OCI-LY3 (cell line): ENCODE measurements at regions not wholly inside any gene's neighbourhood (a gene's known extent, or its start where the extent isn't known, plus 50 kb on each side); places are given as distances from the start of the nearest gene placed in this dataset.

Experiments used
- EZH2phosphoT487 ChIP-seq: fragments of 200-600 bp; shearing (Covaris generic); IDR thresholded peaks from 2 replicates; pipeline ENCODE4 v1.6.1; 2018; ENCODE audit warnings: antibody characterized with exemption, mixed run types, low read depth
- TF ChIP-seq, protein P1 (sequence below): fragments of 200-600, 300-600 bp; sonication (generic); IDR thresholded peaks from 2 replicates; pipeline ENCODE4 v1.5.1; 2014; ENCODE audit warnings: antibody characterized with exemption, low read length, low read depth

- no peak for TF ChIP-seq EZH2phosphoT487
- TF ChIP-seq, protein P1, sequence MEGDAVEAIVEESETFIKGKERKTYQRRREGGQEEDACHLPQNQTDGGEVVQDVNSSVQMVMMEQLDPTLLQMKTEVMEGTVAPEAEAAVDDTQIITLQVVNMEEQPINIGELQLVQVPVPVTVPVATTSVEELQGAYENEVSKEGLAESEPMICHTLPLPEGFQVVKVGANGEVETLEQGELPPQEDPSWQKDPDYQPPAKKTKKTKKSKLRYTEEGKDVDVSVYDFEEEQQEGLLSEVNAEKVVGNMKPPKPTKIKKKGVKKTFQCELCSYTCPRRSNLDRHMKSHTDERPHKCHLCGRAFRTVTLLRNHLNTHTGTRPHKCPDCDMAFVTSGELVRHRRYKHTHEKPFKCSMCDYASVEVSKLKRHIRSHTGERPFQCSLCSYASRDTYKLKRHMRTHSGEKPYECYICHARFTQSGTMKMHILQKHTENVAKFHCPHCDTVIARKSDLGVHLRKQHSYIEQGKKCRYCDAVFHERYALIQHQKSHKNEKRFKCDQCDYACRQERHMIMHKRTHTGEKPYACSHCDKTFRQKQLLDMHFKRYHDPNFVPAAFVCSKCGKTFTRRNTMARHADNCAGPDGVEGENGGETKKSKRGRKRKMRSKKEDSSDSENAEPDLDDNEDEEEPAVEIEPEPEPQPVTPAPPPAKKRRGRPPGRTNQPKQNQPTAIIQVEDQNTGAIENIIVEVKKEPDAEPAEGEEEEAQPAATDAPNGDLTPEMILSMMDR = no peak
These were observed 412.8 kb upstream of the TBX3 start for GRCh38 chr12:115096588-115097397.
